ENCODE measurements at regions not wholly inside any gene's neighbourhood (a gene's known extent, or its start where the extent isn't known, plus 50 kb on each side); places are given as distances from the start of the nearest gene placed in this dataset.

DNA sequence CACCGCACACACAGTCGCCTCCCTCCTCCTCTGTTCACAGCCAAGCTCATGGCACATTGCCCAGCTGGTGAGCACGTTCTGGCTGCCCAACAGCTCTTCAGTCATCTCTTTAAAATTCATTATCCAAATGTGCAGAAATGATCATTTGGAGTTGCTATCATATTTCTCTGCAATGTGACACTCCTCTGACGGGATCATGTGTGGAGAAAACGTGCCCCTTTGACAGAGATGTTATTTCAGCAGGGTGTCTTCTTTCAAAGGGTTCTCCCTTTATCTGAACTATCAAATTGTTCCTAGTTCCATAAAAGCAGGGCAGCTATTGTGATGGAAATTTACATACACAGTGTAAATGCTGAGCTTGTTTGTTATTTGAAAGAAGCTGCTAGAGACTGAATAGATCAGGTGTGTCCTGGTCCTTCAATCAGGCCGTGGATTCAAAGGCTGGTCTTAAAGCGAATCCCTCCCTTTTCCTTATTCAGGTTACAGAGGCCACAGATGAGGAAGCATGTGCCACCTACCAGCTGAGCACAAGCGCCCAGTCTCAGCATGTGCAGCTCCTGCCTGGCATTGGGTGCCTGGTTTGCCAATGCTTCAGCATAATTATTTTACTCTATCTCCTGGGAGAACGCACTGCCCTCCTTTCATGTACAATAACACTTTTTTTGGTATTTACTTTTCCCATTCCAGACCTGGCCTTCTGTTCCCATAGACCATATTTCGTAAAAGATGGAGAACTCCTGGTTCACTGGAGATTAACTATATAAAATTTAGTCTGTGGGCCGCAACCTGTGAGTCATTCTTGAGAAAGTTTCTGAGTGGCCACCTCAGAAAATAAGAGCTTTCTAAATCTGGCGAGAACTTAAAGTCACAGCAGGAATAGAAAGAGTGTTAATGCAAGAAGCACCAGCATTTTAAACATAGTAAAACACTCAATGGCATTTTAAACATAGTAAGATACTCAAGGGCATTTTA lies 433.7 kb downstream of the ENC1 start:
- ATAC-seq (ENCODE audit: insufficient number of reproducible peaks, low FRiP score, low read depth): peak; percentile 31

DNA sequence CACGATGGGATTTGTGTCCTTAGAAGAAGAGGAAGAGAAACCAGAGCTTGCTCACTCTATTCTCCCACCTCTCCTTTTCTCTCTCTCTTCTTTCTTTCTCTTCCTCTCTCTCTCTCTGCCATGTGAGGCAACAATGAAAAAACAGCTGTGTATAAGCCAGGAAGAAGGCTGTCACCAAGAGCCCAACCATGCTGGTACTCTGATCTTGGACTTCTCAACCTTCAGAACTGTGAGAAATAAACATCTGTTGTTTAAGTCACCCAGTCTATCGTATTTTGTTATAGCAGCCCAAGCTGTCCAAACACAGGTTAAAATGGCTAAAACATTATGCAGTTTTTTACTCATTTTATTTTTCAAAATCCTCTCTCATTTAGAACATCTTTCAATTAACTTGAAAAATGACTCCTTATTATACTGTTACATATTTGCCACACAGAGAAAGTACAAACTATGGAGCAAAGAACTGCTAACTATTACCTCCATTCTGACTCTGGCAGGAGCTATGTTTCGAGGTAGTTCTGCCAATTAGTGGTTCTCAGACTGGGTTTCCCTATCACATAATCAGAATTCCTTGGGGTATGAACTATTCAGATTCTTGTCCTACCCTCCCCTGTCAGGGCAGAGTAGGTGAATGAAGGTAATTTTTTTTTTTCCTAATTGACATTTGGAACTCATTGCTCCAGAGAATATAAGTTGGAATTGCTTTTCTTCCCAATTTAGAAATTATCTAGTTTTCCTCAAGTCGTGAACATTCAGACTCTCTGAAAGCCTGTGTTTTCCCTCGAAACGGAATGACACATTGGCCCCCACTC lies 434.6 kb downstream of the ENC1 start:
- no peak for ATAC-seq (ENCODE audit: insufficient number of reproducible peaks, low FRiP score, low read depth)
- H3K27ac ChIP-seq: peak overlapping the region; percentile 59 to 65

More for the DNA sequence above, 433.7 kb downstream of the ENC1 start:
- H3K36me3 ChIP-seq: no peaks in the 10 kb centered on the region
- TF ChIP-seq, protein P1, sequence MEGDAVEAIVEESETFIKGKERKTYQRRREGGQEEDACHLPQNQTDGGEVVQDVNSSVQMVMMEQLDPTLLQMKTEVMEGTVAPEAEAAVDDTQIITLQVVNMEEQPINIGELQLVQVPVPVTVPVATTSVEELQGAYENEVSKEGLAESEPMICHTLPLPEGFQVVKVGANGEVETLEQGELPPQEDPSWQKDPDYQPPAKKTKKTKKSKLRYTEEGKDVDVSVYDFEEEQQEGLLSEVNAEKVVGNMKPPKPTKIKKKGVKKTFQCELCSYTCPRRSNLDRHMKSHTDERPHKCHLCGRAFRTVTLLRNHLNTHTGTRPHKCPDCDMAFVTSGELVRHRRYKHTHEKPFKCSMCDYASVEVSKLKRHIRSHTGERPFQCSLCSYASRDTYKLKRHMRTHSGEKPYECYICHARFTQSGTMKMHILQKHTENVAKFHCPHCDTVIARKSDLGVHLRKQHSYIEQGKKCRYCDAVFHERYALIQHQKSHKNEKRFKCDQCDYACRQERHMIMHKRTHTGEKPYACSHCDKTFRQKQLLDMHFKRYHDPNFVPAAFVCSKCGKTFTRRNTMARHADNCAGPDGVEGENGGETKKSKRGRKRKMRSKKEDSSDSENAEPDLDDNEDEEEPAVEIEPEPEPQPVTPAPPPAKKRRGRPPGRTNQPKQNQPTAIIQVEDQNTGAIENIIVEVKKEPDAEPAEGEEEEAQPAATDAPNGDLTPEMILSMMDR (IDR thresholded peaks at IDR 0.05): no peak
- no peaks in the 10 kb centered on the region for H3K9me3 ChIP-seq
- peak; percentile 30 for DNase-seq (ENCODE audit: low spot score)
- H3K27me3 ChIP-seq (replicated peaks; ENCODE audit: insufficient read depth): no peaks in the 10 kb centered on the region
- peak overlapping the region; percentile 8 for H3K4me3 ChIP-seq
- H3K4me1 ChIP-seq (ENCODE audit: control insufficient read depth in 1 of 2, low read depth in 2 of 2): peaks cover 10 to 31% of the 10 kb centered on the region in 2 donors
- H3K27ac ChIP-seq: peak overlapping the region; percentile 59 to 65

DNA sequence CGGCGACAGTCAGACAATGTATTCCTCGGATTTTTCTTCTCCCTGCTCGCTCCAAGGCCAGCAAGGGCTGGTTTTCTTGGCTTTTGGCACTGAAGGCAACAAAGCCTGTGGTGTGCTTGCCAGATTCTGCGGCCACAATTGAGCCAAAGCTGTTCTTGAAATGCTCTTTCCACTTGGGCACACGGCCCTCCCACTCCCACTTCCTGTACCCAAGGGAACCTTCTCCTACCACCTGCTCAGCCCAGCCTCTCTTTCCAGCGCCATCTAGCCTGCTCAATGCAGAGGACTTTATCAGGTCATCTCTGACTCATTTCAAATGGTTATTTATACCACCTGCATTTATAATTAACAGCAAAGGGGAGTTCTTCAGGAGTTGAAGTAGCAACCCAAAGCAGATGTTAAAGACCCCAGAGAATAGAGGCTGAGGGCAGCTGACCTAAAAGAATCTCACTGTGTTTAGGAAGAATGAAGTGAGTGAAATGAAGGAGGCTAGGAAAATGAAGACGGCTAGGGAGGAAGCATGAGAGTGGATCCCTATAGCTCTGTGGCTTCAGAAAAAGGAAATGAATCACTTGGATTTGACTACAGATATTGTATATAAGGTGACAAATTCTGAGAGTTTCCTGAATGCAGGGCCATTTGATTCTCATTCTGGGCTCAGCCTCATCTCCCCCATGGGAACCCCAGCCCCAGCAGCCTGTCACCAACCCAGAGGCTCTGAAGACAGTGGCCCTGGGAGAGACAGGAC lies 439.0 kb downstream of the ENC1 start:
- H3K9me3 ChIP-seq: no peaks in the 10 kb centered on the region
- DNase-seq (ENCODE audit: low spot score) (no peak), ATAC-seq (ENCODE audit: insufficient number of reproducible peaks, low FRiP score, low read depth) (no peak)
- peak overlapping the region in 1 of 2 donors; percentile 41 for H3K27ac ChIP-seq
- TF ChIP-seq, protein P1 (IDR thresholded peaks at IDR 0.05): no peak
- no peaks in the 10 kb centered on the region for H3K27me3 ChIP-seq (replicated peaks; ENCODE audit: insufficient read depth)
- peak overlapping the region; percentile 35 for H3K4me3 ChIP-seq
- peaks cover 21 to 37% of the 10 kb centered on the region in 2 donors for H3K4me1 ChIP-seq (ENCODE audit: control insufficient read depth in 1 of 2, low read depth in 2 of 2)
- H3K36me3 ChIP-seq: no peaks in the 10 kb centered on the region

More for the DNA sequence above, 434.6 kb downstream of the ENC1 start:
- Histone ChIP-seq H3K36me3 (no peaks in the 10 kb centered on the region), H3K4me3 (peak overlapping the region; percentile 8), H3K27me3 (replicated peaks; ENCODE audit: insufficient read depth) (no peaks in the 10 kb centered on the region), H3K9me3 (no peaks in the 10 kb centered on the region), H3K4me1 (ENCODE audit: control insufficient read depth in 1 of 2, low read depth in 2 of 2) (peaks cover 19 to 40% of the 10 kb centered on the region in 2 donors)
- no peak for DNase-seq (ENCODE audit: low spot score)
- TF ChIP-seq, protein P1 (IDR thresholded peaks at IDR 0.05): no peak

DNA sequence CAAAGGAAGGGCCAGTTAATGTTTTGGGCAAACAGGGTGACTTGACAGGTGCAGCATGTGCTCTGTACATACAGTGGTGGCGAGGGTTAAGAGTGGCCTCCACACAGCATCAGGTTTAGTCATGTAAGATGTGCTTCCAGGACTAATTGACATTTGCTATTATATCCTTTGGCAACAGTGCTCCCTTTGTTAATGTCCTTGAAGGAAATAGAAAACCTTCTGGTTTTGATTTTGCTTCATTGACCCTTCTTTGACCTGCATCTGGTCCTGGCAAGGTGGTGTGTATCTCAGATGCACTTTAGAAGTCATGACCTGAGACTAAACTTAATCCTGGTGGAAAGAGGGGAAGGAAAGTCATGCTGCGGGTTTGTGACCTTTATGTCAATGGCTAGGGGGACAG lies 440.0 kb downstream of the ENC1 start:
- ATAC-seq (ENCODE audit: insufficient number of reproducible peaks, low FRiP score, low read depth) (no peak), DNase-seq (ENCODE audit: low spot score) (no peak)
- Histone ChIP-seq H3K27me3 (replicated peaks; ENCODE audit: insufficient read depth) (no peaks in the 10 kb centered on the region), H3K9me3 (no peaks in the 10 kb centered on the region), H3K36me3 (no peaks in the 10 kb centered on the region), H3K4me3 (no peak overlapping the region), H3K4me1 (ENCODE audit: control insufficient read depth in 1 of 2, low read depth in 2 of 2) (peaks cover 16 to 27% of the 10 kb centered on the region in 2 donors), H3K27ac (no peak overlapping the region)
- TF ChIP-seq, protein P1 (IDR thresholded peaks at IDR 0.05): no peak

All from thoracic aorta (tissue), 2 donors.